ENCODE measurements at regions not wholly inside any gene's neighbourhood (a gene's known extent, or its start where the extent isn't known, plus 50 kb on each side); places are given as distances from the start of the nearest gene placed in this dataset.
"Not testable (repeated sequence)": the region's sequence is repeated elsewhere in the genome, so short reads cannot be mapped to it uniquely, and the experiment has no call there.

GRCh38 chr1:115534-115933 lies 335.9 kb downstream of the OR4F29 start:
- TF ChIP-seq POLR2A, CTCF (IDR thresholded peaks at IDR 0.05): not testable (repeated sequence)

Data from upper lobe of left lung (tissue), 4 donors.